Stomach smooth muscle (tissue), 2 donors: ENCODE measurements at regions not wholly inside any gene's neighbourhood (a gene's known extent, or its start where the extent isn't known, plus 50 kb on each side); places are given as distances from the start of the nearest gene placed in this dataset.

Source experiments
- H3K27ac ChIP-seq: one replicate; pipeline ENCODE4 v1.7.0; 2013; ENCODE audit warnings: mild to moderate bottlenecking, low read length, inconsistent platforms
- H3K27me3 ChIP-seq, 2 donors: one replicate each; pipeline ENCODE4 v1.7.0; 2013; ENCODE audit warnings: low read length in 2 of 2; ENCODE audit not compliant: insufficient read depth in 2 of 2, control insufficient read depth in 1 of 2
- H3K36me3 ChIP-seq, 2 donors: one replicate each; pipeline ENCODE4 v1.7.0; 2013; ENCODE audit warnings: low read length in 2 of 2; ENCODE audit not compliant: control insufficient read depth in 2 of 2, insufficient read depth in 2 of 2
- H3K4me1 ChIP-seq: one replicate; pipeline ENCODE4 v1.7.0; 2013; ENCODE audit warnings: low read length; ENCODE audit not compliant: control insufficient read depth, insufficient read depth
- H3K4me3 ChIP-seq, 2 donors: one replicate each; pipeline ENCODE4 v1.7.0; 2013; ENCODE audit warnings: low read length in 2 of 2
- H3K9ac ChIP-seq, 2 donors: one replicate each; pipeline ENCODE4 v1.7.0; 2013; ENCODE audit warnings: low read length in 2 of 2, mild to moderate bottlenecking in 1 of 2
- H3K9me3 ChIP-seq, 2 donors: one replicate each; pipeline ENCODE4 v1.7.0; 2013; ENCODE audit warnings: low read length in 2 of 2; ENCODE audit not compliant: control insufficient read depth in 2 of 2
- donor health status: healthy.
- donor health status: Pancreatic carcinoma.

GRCh38 chr12:126454581-126454980, 1389.3 kb downstream of the AACS start:
- H3K36me3 ChIP-seq, result no peaks in the 10 kb centered on the region
- H3K4me1 ChIP-seq, result no peaks in the 10 kb centered on the region
- no peaks in the 10 kb centered on the region for H3K9me3 ChIP-seq
- H3K27ac ChIP-seq, result no peak overlapping the region
- no peak overlapping the region for H3K9ac ChIP-seq
- H3K27me3 ChIP-seq, result no peaks in the 10 kb centered on the region
- H3K4me3 ChIP-seq, result no peak overlapping the region

- H3K27me3 ChIP-seq, result no peaks in the 10 kb centered on the region
- no peak overlapping the region for H3K9ac ChIP-seq
- H3K4me1 ChIP-seq, result no peaks in the 10 kb centered on the region
- no peaks in the 10 kb centered on the region for H3K9me3 ChIP-seq
- H3K36me3 ChIP-seq, result no peaks in the 10 kb centered on the region
- H3K27ac ChIP-seq, result no peak overlapping the region
- no peak overlapping the region for H3K4me3 ChIP-seq
These were observed 1392.5 kb downstream of the AACS start for GRCh38 chr12:126457776-126458175.

GRCh38 chr12:126464153-126464552, 1398.9 kb downstream of the AACS start:
- no peak overlapping the region for H3K4me3 ChIP-seq
- no peaks in the 10 kb centered on the region for H3K4me1 ChIP-seq
- H3K9me3 ChIP-seq, result no peaks in the 10 kb centered on the region
- no peaks in the 10 kb centered on the region for H3K36me3 ChIP-seq
- H3K9ac ChIP-seq, result no peak overlapping the region
- no peak overlapping the region for H3K27ac ChIP-seq
- no peaks in the 10 kb centered on the region for H3K27me3 ChIP-seq

GRCh38 chr12:126469211-126469610, 1404.0 kb downstream of the AACS start:
- Histone ChIP-seq H3K9me3 (no peaks in the 10 kb centered on the region), H3K4me1 (no peaks in the 10 kb centered on the region), H3K4me3 (no peak overlapping the region), H3K36me3 (no peaks in the 10 kb centered on the region), H3K9ac (no peak overlapping the region), H3K27me3 (no peaks in the 10 kb centered on the region), H3K27ac (no peak overlapping the region)

- no peak overlapping the region for H3K4me3 ChIP-seq
- H3K36me3 ChIP-seq, result no peaks in the 10 kb centered on the region
- no peak overlapping the region for H3K27ac ChIP-seq
- no peaks in the 10 kb centered on the region for H3K9me3 ChIP-seq
- H3K4me1 ChIP-seq, result no peaks in the 10 kb centered on the region
- no peaks in the 10 kb centered on the region for H3K27me3 ChIP-seq
- no peak overlapping the region for H3K9ac ChIP-seq
These were observed 1409.5 kb downstream of the AACS start for GRCh38 chr12:126474703-126475102.

- H3K9me3 ChIP-seq, result no peaks in the 10 kb centered on the region
- H3K4me3 ChIP-seq, result no peak overlapping the region
- H3K36me3 ChIP-seq, result no peaks in the 10 kb centered on the region
- no peaks in the 10 kb centered on the region for H3K27me3 ChIP-seq
- peaks cover 3% of the 10 kb centered on the region for H3K4me1 ChIP-seq
- H3K27ac ChIP-seq, result no peak overlapping the region
- no peak overlapping the region for H3K9ac ChIP-seq
These were observed 1415.2 kb downstream of the AACS start for GRCh38 chr12:126480451-126480850.

- H3K27me3 ChIP-seq, result no peaks in the 10 kb centered on the region
- H3K36me3 ChIP-seq, result no peaks in the 10 kb centered on the region
- peaks cover 3% of the 10 kb centered on the region for H3K4me1 ChIP-seq
- no peak overlapping the region for H3K9ac ChIP-seq
- no peak overlapping the region for H3K4me3 ChIP-seq
- no peak overlapping the region for H3K27ac ChIP-seq
- no peaks in the 10 kb centered on the region for H3K9me3 ChIP-seq
These were observed 1416.5 kb downstream of the AACS start for GRCh38 chr12:126481688-126482087.

- H3K36me3 ChIP-seq, result no peaks in the 10 kb centered on the region
- peaks cover 3% of the 10 kb centered on the region for H3K4me1 ChIP-seq
- H3K9ac ChIP-seq, result no peak overlapping the region
- no peaks in the 10 kb centered on the region for H3K9me3 ChIP-seq
- H3K4me3 ChIP-seq, result no peak overlapping the region
- H3K27me3 ChIP-seq, result no peaks in the 10 kb centered on the region
- no peak overlapping the region for H3K27ac ChIP-seq
These were observed 1417.1 kb downstream of the AACS start for GRCh38 chr12:126482238-126482889.

- no peak overlapping the region for H3K27ac ChIP-seq
- H3K9ac ChIP-seq, result no peak overlapping the region
These were observed 1418.2 kb downstream of the AACS start for GRCh38 chr12:126483145-126484068.

GRCh38 chr12:126487431-126487980, 1422.3 kb downstream of the AACS start:
- no peaks in the 10 kb centered on the region for H3K36me3 ChIP-seq

More at GRCh38 chr12:126483145-126484068, 1418.2 kb downstream of the AACS start:
- no peaks in the 10 kb centered on the region for H3K9me3 ChIP-seq
- peaks cover 3% of the 10 kb centered on the region for H3K4me1 ChIP-seq
- peak overlapping the region in 1 of 2 donors; percentile 22 for H3K4me3 ChIP-seq
- no peaks in the 10 kb centered on the region for H3K27me3 ChIP-seq
- H3K36me3 ChIP-seq, result no peaks in the 10 kb centered on the region

More at GRCh38 chr12:126487431-126487980, 1422.3 kb downstream of the AACS start:
- H3K9ac ChIP-seq, result no peak overlapping the region
- H3K4me3 ChIP-seq, result no peak overlapping the region
- H3K9me3 ChIP-seq, result peaks cover 0 to 3% of the 10 kb centered on the region in 2 donors
- H3K27ac ChIP-seq, result no peak overlapping the region
- no peaks in the 10 kb centered on the region for H3K27me3 ChIP-seq
- peaks cover 3% of the 10 kb centered on the region for H3K4me1 ChIP-seq
